K562 (cell line): ENCODE measurements at regions not wholly inside any gene's neighbourhood (a gene's known extent, or its start where the extent isn't known, plus 50 kb on each side); places are given as distances from the start of the nearest gene placed in this dataset.

Experiments used
- ATAC-seq: fragments of 200-7000 bp; cut with Tn5 transposase; 3 replicates; pipeline ENCODE4 v1.9.1; 2020; ENCODE audit warnings: moderate library complexity
- BruUV-seq: library from RNA; stranded (reverse); fragments of 400-500 nt; replicated peaks from 2 replicates; lab custom pipeline; 2021; lab: Mats Ljungman, UMichigan
- CTCF ChIA-PET: fragments of 300-600 bp; formaldehyde crosslinking; extraction: SDS; loops from one replicate; lab custom pipeline; 2021; ENCODE audit warnings: low intra/inter-chr PET ratio; lab: Yijun Ruan, JAX
- POLR2A ChIA-PET: fragments of 300-600, 350-650 bp; sonication (Branson Sonifier 250); formaldehyde crosslinking; extraction: SDS; loops from one replicate; lab custom pipeline; 2021; ENCODE audit warnings: antibody characterized with exemption, inconsistent platforms; lab: Yijun Ruan, JAX
- DNase-seq, 4 experiments: peaks; one replicate each; pipeline versions ENCODE4 v3.0.0 to v3.0.0-alpha.2; 2011 to 2018; ENCODE audit warnings: low spot score in 3 of 4, mixed read lengths in 3 of 4; ENCODE audit errors: extremely low read depth in 1 of 4
- FAIRE-seq: peaks from 2 replicates; lab custom pipeline; 2011; peaks lifted over from hg19 to GRCh38; lab: Jason Lieb, UNC
- H2AFZ ChIP-seq: 2 replicates; pipeline ENCODE4 v1.6.0; 2011; ENCODE audit warnings: low read depth, low read length, control low read depth, inconsistent platforms
- H3K27ac ChIP-seq: fragments of 200-600 bp; 3 replicates; pipeline ENCODE4 v1.8.0; 2011; ENCODE audit warnings: low read depth, mild to moderate bottlenecking, control low read depth, inconsistent platforms, low read length, moderate library complexity, mixed read lengths; ENCODE audit errors: extremely low read depth
- H3K27me3 ChIP-seq, 2 experiments: fragments of 300-600 bp in 1 of 2; 2 replicates in 1 of 2; 3 replicates in 1 of 2; pipeline versions ENCODE4 v1.6.0 to v1.8.0; 2011; ENCODE audit warnings: inconsistent platforms in 2 of 2, low read length in 2 of 2, mild to moderate bottlenecking in 1 of 2, mixed read lengths in 1 of 2, moderate library complexity in 1 of 2; ENCODE audit not compliant: control insufficient read depth in 2 of 2, insufficient read depth in 2 of 2
- H3K36me3 ChIP-seq: fragments of 300-600 bp; 3 replicates; pipeline ENCODE4 v1.8.0; 2011; ENCODE audit warnings: mild to moderate bottlenecking, low read length, inconsistent platforms; ENCODE audit not compliant: control insufficient read depth, insufficient read depth
- H3K4me1 ChIP-seq, 2 experiments: fragments of 200-600 bp in 1 of 2; replicated peaks in 1 of 2; 2 replicates in 1 of 2; 3 replicates in 1 of 2; pipeline versions ENCODE4 v1.5.1 to v1.8.0; 2011; ENCODE audit warnings: inconsistent platforms in 2 of 2, low read length in 2 of 2, mild to moderate bottlenecking in 1 of 2, mixed read lengths in 1 of 2, moderate library complexity in 1 of 2; ENCODE audit not compliant: control insufficient read depth in 2 of 2, insufficient read depth in 2 of 2
- H3K4me2 ChIP-seq: 2 replicates; pipeline ENCODE4 v1.6.1; 2011; ENCODE audit warnings: low read length, control low read depth, inconsistent platforms, mixed read lengths; ENCODE audit not compliant: insufficient read depth
- H3K4me3 ChIP-seq: fragments of 200-600 bp; sonication (generic), shearing (Covaris generic); 2 replicates; pipeline ENCODE4 v1.5.1; 2016; ENCODE audit warnings: control low read depth, inconsistent platforms
- H3K79me2 ChIP-seq: fragments of 200-600 bp; 3 replicates; pipeline ENCODE4 v1.8.0; 2011; ENCODE audit warnings: low read length, inconsistent platforms; ENCODE audit not compliant: control insufficient read depth, insufficient read depth
- H3K9ac ChIP-seq, 2 experiments: 2 replicates each; pipeline versions ENCODE4 v1.6.0 to v1.6.1; 2011; ENCODE audit warnings: low read depth in 2 of 2, low read length in 2 of 2, control low read depth in 1 of 2, inconsistent platforms in 1 of 2, mild to moderate bottlenecking in 1 of 2, mixed read lengths in 1 of 2; ENCODE audit not compliant: insufficient read depth in 1 of 2
- H3K9me1 ChIP-seq: one replicate; pipeline ENCODE4 v1.6.0; 2011; ENCODE audit warnings: inconsistent platforms, mild to moderate bottlenecking, low read length, moderate library complexity; ENCODE audit not compliant: control insufficient read depth, insufficient read depth
- H3K9me3 ChIP-seq: replicated peaks from 2 replicates; pipeline ENCODE4 v1.5.1; 2011; ENCODE audit warnings: low read depth, low read length, inconsistent platforms; ENCODE audit not compliant: control insufficient read depth, insufficient read depth
- H4K20me1 ChIP-seq: replicated peaks from 2 replicates; pipeline ENCODE4 v1.6.1; 2011; ENCODE audit warnings: low read length, inconsistent platforms, mixed read lengths; ENCODE audit not compliant: control insufficient read depth, insufficient read depth
- CHAMP1 ChIP-seq: fragments of 450-650 bp; IDR thresholded peaks from 2 replicates; pipeline ENCODE4 v1.6.1; 2016; ENCODE audit warnings: mild to moderate bottlenecking
- CTCF ChIP-seq, 3 experiments: IDR thresholded peaks in 2 of 3; conservative IDR thresholded peaks in 1 of 3; 2 replicates each; pipeline ENCODE4 v1.5.1; 2011 to 2012; ENCODE audit warnings: low read length in 3 of 3, mild to moderate bottlenecking in 3 of 3, control low read depth in 2 of 3, improper control_type of control experiment in 1 of 3, inconsistent platforms in 1 of 3, low read depth in 1 of 3, mixed read lengths in 1 of 3, moderate library complexity in 1 of 3; ENCODE audit not compliant: insufficient read depth in 2 of 3
- DEAF1 ChIP-seq: fragments of 450-650 bp; formaldehyde crosslinking; IDR thresholded peaks from 2 replicates; pipeline ENCODE4 v1.4.0; 2020; ENCODE audit warnings: mild to moderate bottlenecking, moderate library complexity
- RFX5 ChIP-seq: IDR thresholded peaks from 2 replicates; pipeline ENCODE4 v1.6.1; 2011; ENCODE audit warnings: low read depth, mild to moderate bottlenecking, improper control_type of control experiment, low read length
- RNF219 ChIP-seq: fragments of 250-450 bp; sonication (Bioruptor Pico); IDR thresholded peaks from 2 replicates; pipeline ENCODE4 v1.5.0; 2022; ENCODE audit warnings: mild to moderate bottlenecking
- SMARCC2 ChIP-seq: fragments of 450-650 bp; IDR thresholded peaks from 2 replicates; pipeline ENCODE4 v1.6.1; 2017; ENCODE audit warnings: antibody characterized with exemption, moderate library complexity, mild to moderate bottlenecking, low read depth
- TARDBP ChIP-seq: fragments of 450-650 bp; IDR thresholded peaks from 2 replicates; pipeline ENCODE4 v1.6.1; 2016
- TCF7L2 ChIP-seq: fragments of 150-350 bp; IDR thresholded peaks from 2 replicates; pipeline ENCODE4 v1.6.1; 2016; ENCODE audit warnings: low read depth, mild to moderate bottlenecking, low read length, moderate library complexity
- TFAM ChIP-seq: fragments of 250-450 bp; sonication (Bioruptor Pico); conservative IDR thresholded peaks from 2 replicates; pipeline ENCODE4 v1.5.0; 2021; ENCODE audit warnings: mild to moderate bottlenecking, moderate library complexity
- ZBTB8A ChIP-seq: fragments of 450-650 bp; IDR thresholded peaks from 2 replicates; pipeline ENCODE4 v1.6.1; 2018; ENCODE audit warnings: mild to moderate bottlenecking, moderate library complexity; ENCODE audit not compliant: partially characterized antibody
- WGBS: fragments of 100-300 bp; shearing (Covaris generic); methylation state at CpG from one replicate; pipeline ENCODE4 v1.1.6; 2016; ENCODE audit warnings: low coverage, mixed read lengths; ENCODE audit not compliant: insufficient coverage; ENCODE audit errors: missing lambda C conversion rate; 5-methylcytosine and 5-hydroxymethylcytosine counted together
- in situ Hi-C: fragments of 300-500 bp; cut with MboI; formaldehyde crosslinking; loops from 4 replicates; pipeline ENCODE4 v1.15.0; 2018; ENCODE audit warnings: inconsistent platforms, mixed read lengths
- intact Hi-C: fragments of 100-400 bp; cut with micrococcal nuclease; formaldehyde crosslinking; loops from 2 replicates; pipeline ENCODE4 v1.14.2; 2022

GRCh38 chr13:73767191-73767741 lies 366.9 kb downstream of the KLF12 start:
- H3K36me3 ChIP-seq, result no peaks in the 10 kb centered on the region
- no peak overlapping the region for H3K27ac ChIP-seq
- no peaks in the 10 kb centered on the region for H4K20me1 ChIP-seq
- no peaks in the 10 kb centered on the region for H3K4me1 ChIP-seq
- no TSS peak for BruUV-seq
- POLR2A ChIA-PET, result no interaction called here
- 8% methylated on average over 2 of the region's 3 CpGs for WGBS
- no peaks in the 10 kb centered on the region for H3K79me2 ChIP-seq
- no peak for TF ChIP-seq SMARCC2
- TF ChIP-seq TCF7L2, result no peak
- no peak for TF ChIP-seq RFX5
- no peak for TF ChIP-seq TARDBP
- no peak for TF ChIP-seq TFAM (CRISPR knock-in tag)
- no peak for TF ChIP-seq DEAF1 (CRISPR knock-in tag)
- no peak for TF ChIP-seq CHAMP1
- no peak for TF ChIP-seq CTCF (IDR thresholded peaks at IDR 0.05 in 2 of 3, conservative IDR thresholded peaks at IDR 0.05 in 1 of 3; ENCODE audit: insufficient read depth in 2 of 3, low read depth in 1 of 3, low read length in 3 of 3)
- no peak for TF ChIP-seq RNF219
- no peak for TF ChIP-seq ZBTB8A
- TF ChIP-seq, all 486 proteins: peak for 0
- Histone ChIP-seq H2AFZ (no peak overlapping the region), H3K9me1 (no peaks in the 10 kb centered on the region), H3K4me3 (no peak overlapping the region), H3K9ac (no peak overlapping the region), H3K27me3 (no peaks in the 10 kb centered on the region), H3K4me2 (no peak overlapping the region), H3K9me3 (no peaks in the 10 kb centered on the region)
- DNase-seq, result no peak
- no peak for FAIRE-seq
- in situ Hi-C loops, result loop anchor here (25.0 kb wide), 1 partner anchor 1470 kb away; no protein-coding TSS in a partner anchor
- CTCF ChIA-PET, result no interaction called here
- intact Hi-C loops, result no loop called here
- ATAC-seq, result no peak
